DOHH2 (cell line): ENCODE measurements at regions not wholly inside any gene's neighbourhood (a gene's known extent, or its start where the extent isn't known, plus 50 kb on each side); places are given as distances from the start of the nearest gene placed in this dataset.

ENCODE experiments used
- H3F3A ChIP-seq: fragments of 200-600 bp; sonication (generic), shearing (Covaris generic); 2 replicates; pipeline ENCODE4 v1.6.0; 2016; ENCODE audit warnings: antibody characterized with exemption, mild to moderate bottlenecking; ENCODE audit not compliant: control insufficient read depth, insufficient read depth
- H3K27ac ChIP-seq: fragments of 200-600 bp; sonication (generic); 2 replicates; pipeline ENCODE4 v1.5.1; 2014; ENCODE audit warnings: low read depth, mild to moderate bottlenecking, low read length, moderate library complexity
- H3K27me3 ChIP-seq: fragments of 200-600 bp; sonication (generic); 2 replicates; pipeline ENCODE4 v1.6.1; 2014; ENCODE audit warnings: mild to moderate bottlenecking, low read length, mixed read lengths; ENCODE audit not compliant: control insufficient read depth
- H3K36me3 ChIP-seq: fragments of 200-600 bp; sonication (generic); 2 replicates; pipeline ENCODE4 v1.6.1; 2014; ENCODE audit warnings: mild to moderate bottlenecking, low read length, moderate library complexity, mixed read lengths; ENCODE audit not compliant: control insufficient read depth
- H3K4me1 ChIP-seq: fragments of 200-600 bp; sonication (generic); 2 replicates; pipeline ENCODE4 v1.6.1; 2014; ENCODE audit warnings: mild to moderate bottlenecking, low read length, mixed read lengths; ENCODE audit not compliant: control insufficient read depth
- H3K4me2 ChIP-seq: fragments of 200-600 bp; sonication (generic); 2 replicates; pipeline ENCODE4 v1.6.0; 2014; ENCODE audit warnings: mild to moderate bottlenecking, low read length, moderate library complexity
- H3K4me3 ChIP-seq: fragments of 200-600 bp; sonication (generic); 2 replicates; pipeline ENCODE4 v1.5.1; 2014; ENCODE audit warnings: mild to moderate bottlenecking, low read length, mixed read lengths
- H3K79me2 ChIP-seq: fragments of 200-600 bp; sonication (generic); 2 replicates; pipeline ENCODE4 v1.6.1; 2014; ENCODE audit warnings: mild to moderate bottlenecking, low read length, mixed read lengths; ENCODE audit not compliant: control insufficient read depth
- H3K9me2 ChIP-seq: fragments of 200-600 bp; sonication (generic); replicated peaks from 2 replicates; pipeline ENCODE4 v1.6.1; 2014; ENCODE audit warnings: mild to moderate bottlenecking, low read length, mixed read lengths; ENCODE audit not compliant: control insufficient read depth
- H3K9me3 ChIP-seq: fragments of 200-600 bp; sonication (generic); 2 replicates; pipeline ENCODE4 v1.6.1; 2014; ENCODE audit warnings: antibody characterized with exemption, low read length, mixed read lengths; ENCODE audit not compliant: control insufficient read depth, insufficient read depth
- H4K20me1 ChIP-seq: fragments of 200-600 bp; sonication (generic); 2 replicates; pipeline ENCODE4 v1.6.0; 2014; ENCODE audit warnings: low read depth, mild to moderate bottlenecking, antibody characterized with exemption, low read length, moderate library complexity; ENCODE audit not compliant: control insufficient read depth, insufficient read depth
- EZH2phosphoT487 ChIP-seq: fragments of 200-600 bp; sonication (generic); IDR thresholded peaks from 2 replicates; pipeline ENCODE4 v1.6.1; 2017; ENCODE audit warnings: borderline replicate concordance, mild to moderate bottlenecking, antibody characterized with exemption, low read length, moderate library complexity, mixed read lengths
- TF ChIP-seq, protein P1 (sequence below): fragments of 200-600 bp; sonication (generic); IDR thresholded peaks from one replicate; pipeline ENCODE4 v1.5.1; 2014; ENCODE audit warnings: antibody characterized with exemption, mild to moderate bottlenecking, low read depth, low read length; ENCODE audit not compliant: poor library complexity, severe bottlenecking

DNA sequence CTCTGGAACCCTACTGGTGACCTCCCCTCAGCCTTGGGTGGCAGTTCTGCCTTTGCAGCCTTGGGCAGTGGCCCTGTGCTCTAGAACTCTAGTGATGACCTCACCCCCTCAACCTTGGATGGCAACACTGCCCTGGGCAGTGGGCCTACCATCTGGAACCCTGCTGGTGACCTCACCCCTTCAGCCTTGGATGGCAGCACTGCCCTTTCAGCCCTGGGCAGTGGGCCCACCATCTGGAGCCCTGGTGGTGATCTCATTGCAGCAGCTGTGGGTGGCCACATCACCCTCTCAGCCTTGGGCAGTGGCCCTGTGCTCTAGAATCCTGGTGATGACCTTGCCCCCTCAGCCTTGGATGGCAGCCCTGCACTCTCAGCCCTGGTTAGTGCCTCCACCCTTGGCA lies 129.3 kb downstream of the RBMX2 start:
- Histone ChIP-seq H3K36me3 (no peaks in the 10 kb centered on the region), H3K4me1 (no peaks in the 10 kb centered on the region), H3F3A (no peaks in the 10 kb centered on the region), H3K27me3 (no peaks in the 10 kb centered on the region), H3K79me2 (no peaks in the 10 kb centered on the region), H3K4me2 (no peak overlapping the region), H3K9me3 (no peaks in the 10 kb centered on the region), H3K4me3 (no peak overlapping the region), H3K9me2 (no peaks in the 10 kb centered on the region), H4K20me1 (no peaks in the 10 kb centered on the region), H3K27ac (no peak overlapping the region)
- TF ChIP-seq EZH2phosphoT487: no peak
- TF ChIP-seq, protein P1, sequence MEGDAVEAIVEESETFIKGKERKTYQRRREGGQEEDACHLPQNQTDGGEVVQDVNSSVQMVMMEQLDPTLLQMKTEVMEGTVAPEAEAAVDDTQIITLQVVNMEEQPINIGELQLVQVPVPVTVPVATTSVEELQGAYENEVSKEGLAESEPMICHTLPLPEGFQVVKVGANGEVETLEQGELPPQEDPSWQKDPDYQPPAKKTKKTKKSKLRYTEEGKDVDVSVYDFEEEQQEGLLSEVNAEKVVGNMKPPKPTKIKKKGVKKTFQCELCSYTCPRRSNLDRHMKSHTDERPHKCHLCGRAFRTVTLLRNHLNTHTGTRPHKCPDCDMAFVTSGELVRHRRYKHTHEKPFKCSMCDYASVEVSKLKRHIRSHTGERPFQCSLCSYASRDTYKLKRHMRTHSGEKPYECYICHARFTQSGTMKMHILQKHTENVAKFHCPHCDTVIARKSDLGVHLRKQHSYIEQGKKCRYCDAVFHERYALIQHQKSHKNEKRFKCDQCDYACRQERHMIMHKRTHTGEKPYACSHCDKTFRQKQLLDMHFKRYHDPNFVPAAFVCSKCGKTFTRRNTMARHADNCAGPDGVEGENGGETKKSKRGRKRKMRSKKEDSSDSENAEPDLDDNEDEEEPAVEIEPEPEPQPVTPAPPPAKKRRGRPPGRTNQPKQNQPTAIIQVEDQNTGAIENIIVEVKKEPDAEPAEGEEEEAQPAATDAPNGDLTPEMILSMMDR: no peak

DNA sequence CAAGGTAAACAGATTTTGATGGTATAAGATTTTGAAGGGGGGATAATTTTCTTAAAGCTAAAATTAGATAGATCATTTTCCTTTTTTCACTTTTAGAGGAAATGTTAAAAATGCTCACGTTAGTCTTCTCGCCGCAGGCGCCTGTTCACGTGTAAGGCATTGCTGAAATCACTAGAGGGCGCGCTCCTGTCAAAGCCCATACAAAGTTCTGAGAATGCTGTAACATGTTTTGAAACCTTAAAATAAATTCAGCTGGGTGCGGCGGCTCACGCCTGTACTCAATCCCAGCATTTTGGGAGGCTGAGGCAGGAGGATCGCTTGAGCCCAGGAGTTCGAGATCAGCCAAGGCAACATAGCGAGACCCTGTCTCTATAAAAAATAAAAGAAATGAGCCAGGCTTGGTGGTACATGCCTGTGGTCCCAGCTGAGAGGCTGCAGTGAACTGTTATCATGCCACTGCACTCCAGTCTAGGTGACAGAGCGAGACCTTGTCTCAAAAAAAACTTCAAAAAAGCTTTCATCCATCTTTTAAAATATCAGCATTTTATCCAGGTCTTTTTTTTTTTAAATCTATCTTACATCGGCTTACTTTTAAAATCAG lies 138.0 kb downstream of the RBMX2 start:
- Histone ChIP-seq H3K9me2 (no peaks in the 10 kb centered on the region), H3K4me2 (no peak overlapping the region), H3K79me2 (no peaks in the 10 kb centered on the region), H3K4me1 (no peaks in the 10 kb centered on the region), H4K20me1 (no peaks in the 10 kb centered on the region), H3K4me3 (no peak overlapping the region), H3K36me3 (no peaks in the 10 kb centered on the region), H3F3A (no peaks in the 10 kb centered on the region), H3K27me3 (no peaks in the 10 kb centered on the region), H3K9me3 (no peaks in the 10 kb centered on the region), H3K27ac (no peak overlapping the region)
- TF ChIP-seq, protein P1: peak; percentile 60
- no peak for TF ChIP-seq EZH2phosphoT487

DNA sequence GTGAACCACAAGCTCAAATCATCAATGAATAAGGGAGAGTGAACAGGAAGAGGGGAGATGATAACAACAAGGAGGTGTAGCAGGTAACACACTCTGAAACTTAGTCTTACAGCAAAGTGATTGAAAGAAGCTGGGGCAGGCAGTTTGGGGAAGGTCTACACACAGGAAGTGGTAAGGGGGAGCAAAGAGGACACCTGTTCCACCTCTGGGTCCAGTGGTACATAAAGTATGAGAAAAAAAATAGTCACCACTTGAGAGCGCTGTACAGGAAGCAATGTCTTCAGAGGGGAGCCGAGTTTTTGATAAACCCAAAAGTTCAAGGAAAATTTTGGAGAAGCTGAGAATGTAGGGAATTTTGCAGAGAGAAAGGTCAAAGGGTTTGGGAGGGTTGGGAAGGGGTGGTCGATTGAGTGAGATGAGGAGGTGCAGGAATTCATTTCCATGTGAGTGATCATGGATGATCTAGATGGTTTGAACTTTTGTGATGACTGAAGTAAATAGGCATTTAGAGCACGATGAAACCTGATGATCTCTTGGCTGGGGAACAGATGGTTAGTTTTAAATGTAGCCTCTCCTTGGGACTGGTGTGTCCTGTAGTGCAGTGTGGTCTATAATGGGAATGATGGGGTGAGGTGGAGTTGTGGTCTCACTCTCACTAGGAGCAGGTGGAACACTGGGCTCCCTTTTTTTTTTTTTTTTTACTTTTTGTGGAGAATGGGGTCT lies 142.0 kb downstream of the RBMX2 start:
- Histone ChIP-seq H3K9me2 (no peaks in the 10 kb centered on the region), H3K4me3 (no peak overlapping the region), H3F3A (no peaks in the 10 kb centered on the region), H3K27ac (no peak overlapping the region), H4K20me1 (no peaks in the 10 kb centered on the region), H3K4me1 (no peaks in the 10 kb centered on the region), H3K79me2 (no peaks in the 10 kb centered on the region), H3K27me3 (no peaks in the 10 kb centered on the region), H3K9me3 (no peaks in the 10 kb centered on the region), H3K4me2 (no peak overlapping the region), H3K36me3 (no peaks in the 10 kb centered on the region)
- TF ChIP-seq EZH2phosphoT487: no peak
- TF ChIP-seq, protein P1: no peak
